ENCODE measurements at regions not wholly inside any gene's neighbourhood (a gene's known extent, or its start where the extent isn't known, plus 50 kb on each side); places are given as distances from the start of the nearest gene placed in this dataset.

- Histone ChIP-seq H3K4me1 (ENCODE audit: control insufficient read depth, extremely low read depth, insufficient read depth, low read length) (peaks cover 35% of the 10 kb centered on the region), H3K27me3 (ENCODE audit: control insufficient read depth in 2 of 2, insufficient read depth in 2 of 2, low read length in 2 of 2) (no peaks in the 10 kb centered on the region), H3K36me3 (ENCODE audit: control insufficient read depth in 2 of 2, extremely low read depth in 1 of 2, insufficient read depth in 2 of 2, low read length in 2 of 2) (no peaks in the 10 kb centered on the region), H3K9me1 (replicated peaks; ENCODE audit: control insufficient read depth, extremely low read depth, insufficient read depth, low read length) (no peaks in the 10 kb centered on the region), H3K9me3 (replicated peaks; ENCODE audit: control insufficient read depth, insufficient read depth, low read length) (no peaks in the 10 kb centered on the region), H2AFZ (ENCODE audit: low read depth, low read length) (no peak overlapping the region), H3K9ac (replicated peaks; ENCODE audit: extremely low read depth, insufficient read depth, low read length) (no peak overlapping the region), H4K20me1 (replicated peaks; ENCODE audit: control insufficient read depth, extremely low read depth, insufficient read depth, low read length) (no peaks in the 10 kb centered on the region), H3K4me2 (ENCODE audit: insufficient read depth, low read length) (peak overlapping the region; percentile 80), H3K79me2 (ENCODE audit: control insufficient read depth, insufficient read depth, low read length) (no peaks in the 10 kb centered on the region), H3K27ac (ENCODE audit: insufficient read depth, low read depth, low read length) (peak overlapping the region; percentile 53), H3K4me3 (replicated peaks in 1 of 3; ENCODE audit: insufficient read depth in 1 of 3, low read depth in 1 of 3, low read length in 3 of 3) (no peak overlapping the region)
- DNase-seq (ENCODE audit: low read depth, low spot score) (peak; percentile 40), FAIRE-seq (peak; percentile 73)
- CTCF ChIA-PET, result interaction anchor here (0.6 to 2.2 kb wide), 16 partner anchors 11 to 478 kb away, joined by 3 to 22 read pairs (median 6); no protein-coding TSS in a partner anchor
- no TSS peak for BruUV-seq (replicated peaks)
- no peak for TF ChIP-seq MYC (IDR thresholded peaks at IDR 0.05; ENCODE audit: low read depth, low read length)
- TF ChIP-seq GATA2 (IDR thresholded peaks at IDR 0.05; ENCODE audit: insufficient read depth, insufficient read length, low read depth, low read length), result no peak
- no peak for TF ChIP-seq EZH2 (IDR thresholded peaks at IDR 0.05; ENCODE audit: borderline replicate concordance, low read depth, low read length, severe bottlenecking)
- no peak for TF ChIP-seq CTCF (IDR thresholded peaks at IDR 0.05; ENCODE audit: extremely low read depth in 1 of 2, insufficient read depth in 1 of 2, low read depth in 1 of 2, low read length in 2 of 2)
- TF ChIP-seq JUN (IDR thresholded peaks at IDR 0.05; ENCODE audit: borderline replicate concordance, insufficient read depth, insufficient read length, low read depth), result no peak
- no peak for TF ChIP-seq POLR2A (IDR thresholded peaks at IDR 0.05; ENCODE audit: low read depth, low read length)
- no peak for TF ChIP-seq POLR2AphosphoS5 (IDR thresholded peaks at IDR 0.05; ENCODE audit: insufficient read depth, low read depth, low read length)
- no peak for TF ChIP-seq MAX (IDR thresholded peaks at IDR 0.05; ENCODE audit: insufficient read depth, insufficient read length)
- POLR2A ChIA-PET, result interaction anchor here (1.7 kb wide), 1 partner anchor 29 kb away, joined by 7 read pairs; no protein-coding TSS in a partner anchor
- dilution Hi-C loops (cut with MboI; ENCODE audit: extremely low pct_ligation_motif_present, low sequenced_read_pairs) (no loop called here), intact Hi-C loops (cut with micrococcal nuclease) (loop anchor here (2.0 to 10.0 kb wide), 2 partner anchors 29 to 171 kb away; no protein-coding TSS in a partner anchor)
Observed at GRCh38 chr21:35204125-35204524, 155.0 kb upstream of the RUNX1 start.

Measured in endothelial cell of umbilical vein (primary cell).